ENCODE measurements at regions not wholly inside any gene's neighbourhood (a gene's known extent, or its start where the extent isn't known, plus 50 kb on each side); places are given as distances from the start of the nearest gene placed in this dataset.

DNA sequence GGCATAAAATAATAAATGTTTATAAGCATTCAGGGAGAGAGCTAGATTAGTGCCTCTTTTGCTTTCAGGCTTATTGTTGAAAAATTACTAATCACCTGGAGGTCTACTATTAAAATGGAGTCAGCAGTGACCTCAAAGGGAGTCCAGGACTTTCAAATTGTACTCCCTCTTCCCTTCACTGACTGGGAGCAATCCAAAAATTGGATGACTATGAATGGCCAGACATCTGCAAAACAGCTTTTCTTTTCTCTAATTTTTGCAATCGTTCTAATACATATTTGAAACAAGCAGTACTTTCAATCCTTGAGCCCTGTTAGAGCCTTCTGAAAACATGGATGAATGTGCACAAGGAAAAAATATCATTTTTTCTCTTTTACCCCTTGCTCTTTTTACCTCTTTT lies 461.8 kb downstream of the TMEM232 start:
- Mint-ChIP-seq H3K9me3 (peaks cover 7 to 8% of the 10 kb centered on the region in 2 donors), H3K27me3 (ENCODE audit: low read depth in 2 of 2) (no peaks in the 10 kb centered on the region), H3K36me3 (no peaks in the 10 kb centered on the region), H3K27ac (no peak overlapping the region), H3K4me1 (no peaks in the 10 kb centered on the region), H3K4me3 (no peak overlapping the region)
- Histone ChIP-seq H3K27ac (ENCODE audit: low read length) (no peak overlapping the region), H3K27me3 (ENCODE audit: control insufficient read depth, insufficient read depth, low read length) (no peaks in the 10 kb centered on the region), H3K4me1 (ENCODE audit: control insufficient read depth, insufficient read depth, low read length) (no peaks in the 10 kb centered on the region), H3K9me3 (ENCODE audit: control insufficient read depth, insufficient read depth, low read length) (no peaks in the 10 kb centered on the region), H3K36me3 (ENCODE audit: control insufficient read depth, insufficient read depth, low read length) (no peaks in the 10 kb centered on the region), H3K4me3 (ENCODE audit: low read length) (no peak overlapping the region)
- no peak for TF ChIP-seq CTCF (IDR thresholded peaks at IDR 0.05)
- WGBS (ENCODE audit: insufficient coverage) = 88% methylated on average over 1 of the region's 1 CpG
- intact Hi-C loops (cut with micrococcal nuclease) = no loop called here
- no peak for ATAC-seq
- no peak for DNase-seq

DNA sequence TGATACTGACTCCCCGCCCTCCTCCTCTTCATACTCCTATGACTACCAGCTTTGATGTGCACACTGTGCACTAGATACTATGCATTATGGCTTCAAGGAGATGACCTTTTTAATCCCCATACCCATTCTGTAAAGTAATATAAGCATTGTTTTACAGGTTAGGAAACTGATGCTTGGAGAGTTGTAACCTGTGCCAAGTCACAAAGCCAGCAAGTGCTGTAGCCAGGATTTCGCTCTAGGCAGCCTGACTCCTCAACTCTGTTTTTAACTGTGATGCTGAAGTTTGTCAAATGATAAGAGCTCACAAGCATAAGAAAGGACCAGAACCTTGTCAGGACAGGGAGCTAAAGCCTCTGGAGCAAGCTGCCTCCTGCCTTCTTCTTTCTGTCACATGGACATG lies 461.3 kb downstream of the TMEM232 start:
- Mint-ChIP-seq H3K36me3 (no peaks in the 10 kb centered on the region), H3K27ac (no peak overlapping the region), H3K4me3 (no peak overlapping the region), H3K27me3 (ENCODE audit: low read depth in 2 of 2) (no peaks in the 10 kb centered on the region), H3K9me3 (peaks cover 7 to 8% of the 10 kb centered on the region in 2 donors), H3K4me1 (no peaks in the 10 kb centered on the region)
- Histone ChIP-seq H3K27ac (ENCODE audit: low read length) (no peak overlapping the region), H3K9me3 (ENCODE audit: control insufficient read depth, insufficient read depth, low read length) (no peaks in the 10 kb centered on the region), H3K4me3 (ENCODE audit: low read length) (no peak overlapping the region), H3K36me3 (ENCODE audit: control insufficient read depth, insufficient read depth, low read length) (no peaks in the 10 kb centered on the region), H3K4me1 (ENCODE audit: control insufficient read depth, insufficient read depth, low read length) (no peaks in the 10 kb centered on the region), H3K27me3 (ENCODE audit: control insufficient read depth, insufficient read depth, low read length) (no peaks in the 10 kb centered on the region)
- no peak for DNase-seq
- intact Hi-C loops (cut with micrococcal nuclease) = no loop called here
- WGBS (ENCODE audit: insufficient coverage) = 91% methylated on average over 1 of the region's 2 CpGs
- no peak for ATAC-seq
- no peak for TF ChIP-seq CTCF (IDR thresholded peaks at IDR 0.05)

GRCh38 chr5:110267714-110268113 lies 458.8 kb downstream of the TMEM232 start:
- H3K27me3 ChIP-seq (ENCODE audit: control insufficient read depth, insufficient read depth, low read length) = no peaks in the 10 kb centered on the region
- no peak for DNase-seq
- TF ChIP-seq CTCF (IDR thresholded peaks at IDR 0.05) = no peak
- no peak overlapping the region for H3K27ac Mint-ChIP-seq
- H3K27me3 Mint-ChIP-seq (ENCODE audit: low read depth in 2 of 2) = no peaks in the 10 kb centered on the region
- H3K36me3 ChIP-seq (ENCODE audit: control insufficient read depth, insufficient read depth, low read length) = no peaks in the 10 kb centered on the region
- H3K27ac ChIP-seq (ENCODE audit: low read length) = no peak overlapping the region
- no peaks in the 10 kb centered on the region for H3K4me1 ChIP-seq (ENCODE audit: control insufficient read depth, insufficient read depth, low read length)
- H3K4me3 Mint-ChIP-seq = no peak overlapping the region
- H3K9me3 ChIP-seq (ENCODE audit: control insufficient read depth, insufficient read depth, low read length) = no peaks in the 10 kb centered on the region
- intact Hi-C loops (cut with micrococcal nuclease) = no loop called here
- H3K36me3 Mint-ChIP-seq = no peaks in the 10 kb centered on the region
- no peak for ATAC-seq
- H3K9me3 Mint-ChIP-seq = peaks cover 3 to 4% of the 10 kb centered on the region in 2 donors
- H3K4me1 Mint-ChIP-seq = no peaks in the 10 kb centered on the region
- H3K4me3 ChIP-seq (ENCODE audit: low read length) = no peak overlapping the region
- WGBS (ENCODE audit: insufficient coverage) = 93% methylated on average over 9 of the region's 9 CpGs

DNA sequence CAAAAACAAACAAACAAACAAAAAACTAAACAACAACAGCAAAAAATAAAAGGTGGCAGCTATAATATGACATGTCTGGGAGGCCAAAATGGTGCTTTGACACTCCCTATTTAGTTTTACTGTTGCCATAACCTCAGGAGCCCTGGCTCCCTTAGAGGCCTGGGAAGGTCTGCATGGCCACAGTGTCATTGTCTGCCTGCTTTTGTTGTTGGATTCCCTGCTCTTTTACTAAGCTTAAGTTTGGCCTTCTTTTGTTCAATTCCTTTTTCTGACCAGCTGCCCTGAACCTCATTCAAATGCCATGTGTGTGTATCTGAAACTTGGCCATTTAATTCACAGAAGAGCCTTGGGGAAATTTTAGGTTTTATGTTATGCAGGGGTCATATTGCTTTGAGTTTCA lies 458.2 kb downstream of the TMEM232 start:
- Histone ChIP-seq H3K36me3 (ENCODE audit: control insufficient read depth, insufficient read depth, low read length) (no peaks in the 10 kb centered on the region), H3K9me3 (ENCODE audit: control insufficient read depth, insufficient read depth, low read length) (no peaks in the 10 kb centered on the region), H3K4me3 (ENCODE audit: low read length) (no peak overlapping the region), H3K27ac (ENCODE audit: low read length) (no peak overlapping the region), H3K27me3 (ENCODE audit: control insufficient read depth, insufficient read depth, low read length) (no peaks in the 10 kb centered on the region), H3K4me1 (ENCODE audit: control insufficient read depth, insufficient read depth, low read length) (no peaks in the 10 kb centered on the region)
- no peaks in the 10 kb centered on the region for H3K27me3 Mint-ChIP-seq (ENCODE audit: low read depth in 2 of 2)
- no peak for ATAC-seq
- no peaks in the 10 kb centered on the region for H3K4me1 Mint-ChIP-seq
- no peak overlapping the region for H3K4me3 Mint-ChIP-seq
- no peak for DNase-seq
- no peak for TF ChIP-seq CTCF (IDR thresholded peaks at IDR 0.05)
- H3K27ac Mint-ChIP-seq = no peak overlapping the region
- intact Hi-C loops (cut with micrococcal nuclease) = no loop called here
- H3K9me3 Mint-ChIP-seq = peaks cover 1 to 3% of the 10 kb centered on the region in 2 donors
- H3K36me3 Mint-ChIP-seq = no peaks in the 10 kb centered on the region

All from natural killer cell (primary cell).